GM13976 (cell line): ENCODE measurements at regions not wholly inside any gene's neighbourhood (a gene's known extent, or its start where the extent isn't known, plus 50 kb on each side); places are given as distances from the start of the nearest gene placed in this dataset.

Experiments used
- DNase-seq: peaks from one replicate; pipeline ENCODE4 v3.0.0; 2012; ENCODE audit warnings: low spot score
- in situ Hi-C: fragments of 300-500 bp; cut with MboI; formaldehyde crosslinking; loops from one replicate; pipeline ENCODE4 v1.12.0; 2022; ENCODE audit warnings: low sequenced_read_pairs, mixed read lengths, inconsistent platforms; ENCODE audit not compliant: unreplicated experiment
- TF ChIP-seq, protein P1 (sequence below): IDR thresholded peaks from 2 replicates; pipeline ENCODE4 v1.5.1; 2012; ENCODE audit warnings: borderline replicate concordance, mild to moderate bottlenecking; ENCODE audit not compliant: insufficient read depth; ENCODE audit errors: extremely low read depth, missing control alignments, control extremely low read depth

DNA sequence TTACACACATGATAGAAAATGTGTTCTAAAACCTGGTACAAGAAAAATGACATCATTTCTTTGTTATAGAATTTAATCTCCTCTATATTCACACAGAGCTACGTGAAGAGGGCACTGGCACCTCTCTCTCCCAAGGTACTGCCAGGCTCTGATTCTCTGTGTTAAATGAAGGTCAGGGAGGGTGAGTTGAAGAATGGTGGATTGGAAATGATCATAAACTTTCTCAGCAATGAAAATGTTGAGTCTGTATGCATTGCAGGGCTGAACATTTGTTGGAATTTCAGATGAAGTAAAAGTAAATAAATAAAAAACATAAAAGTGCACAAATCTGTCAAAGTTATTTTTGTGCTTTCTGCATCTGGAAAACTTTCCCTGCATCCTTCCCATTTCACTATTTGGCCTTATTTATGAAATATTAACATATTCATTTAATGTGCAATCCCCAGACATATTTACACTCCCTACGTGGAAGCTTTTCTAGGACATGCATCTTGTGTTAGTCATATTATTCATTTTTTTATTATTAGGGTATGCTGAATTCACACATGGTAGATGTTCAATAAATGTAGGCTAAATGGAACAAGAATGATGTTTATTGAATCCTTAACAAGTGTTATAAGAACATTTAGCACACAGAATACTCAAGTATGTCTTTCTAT lies 810.3 kb upstream of the CDH8 start:
- in situ Hi-C loops, result no loop called here
- TF ChIP-seq, protein P1, sequence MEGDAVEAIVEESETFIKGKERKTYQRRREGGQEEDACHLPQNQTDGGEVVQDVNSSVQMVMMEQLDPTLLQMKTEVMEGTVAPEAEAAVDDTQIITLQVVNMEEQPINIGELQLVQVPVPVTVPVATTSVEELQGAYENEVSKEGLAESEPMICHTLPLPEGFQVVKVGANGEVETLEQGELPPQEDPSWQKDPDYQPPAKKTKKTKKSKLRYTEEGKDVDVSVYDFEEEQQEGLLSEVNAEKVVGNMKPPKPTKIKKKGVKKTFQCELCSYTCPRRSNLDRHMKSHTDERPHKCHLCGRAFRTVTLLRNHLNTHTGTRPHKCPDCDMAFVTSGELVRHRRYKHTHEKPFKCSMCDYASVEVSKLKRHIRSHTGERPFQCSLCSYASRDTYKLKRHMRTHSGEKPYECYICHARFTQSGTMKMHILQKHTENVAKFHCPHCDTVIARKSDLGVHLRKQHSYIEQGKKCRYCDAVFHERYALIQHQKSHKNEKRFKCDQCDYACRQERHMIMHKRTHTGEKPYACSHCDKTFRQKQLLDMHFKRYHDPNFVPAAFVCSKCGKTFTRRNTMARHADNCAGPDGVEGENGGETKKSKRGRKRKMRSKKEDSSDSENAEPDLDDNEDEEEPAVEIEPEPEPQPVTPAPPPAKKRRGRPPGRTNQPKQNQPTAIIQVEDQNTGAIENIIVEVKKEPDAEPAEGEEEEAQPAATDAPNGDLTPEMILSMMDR, result no peak
- no peak for DNase-seq

DNA sequence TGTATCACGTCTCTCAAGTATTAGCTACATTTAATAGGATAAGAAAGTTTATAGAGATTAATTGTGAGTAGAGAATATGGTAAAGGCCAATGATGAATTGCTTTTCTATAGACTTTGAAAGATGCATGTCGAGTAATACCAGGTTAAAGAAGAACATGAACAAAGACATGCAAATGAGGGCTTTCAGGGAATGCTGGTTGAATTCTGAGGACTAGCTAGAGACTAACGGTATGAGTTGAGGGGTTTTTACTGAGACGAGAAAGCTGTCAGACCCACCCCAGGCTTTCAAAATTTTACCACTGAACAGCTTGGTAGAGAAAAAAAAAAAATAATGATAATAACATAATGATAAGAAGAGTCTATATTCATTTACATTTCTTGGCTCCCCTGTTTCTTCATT lies 796.0 kb upstream of the CDH8 start:
- TF ChIP-seq, protein P1, result no peak
- DNase-seq, result no peak
- in situ Hi-C loops, result no loop called here

DNA sequence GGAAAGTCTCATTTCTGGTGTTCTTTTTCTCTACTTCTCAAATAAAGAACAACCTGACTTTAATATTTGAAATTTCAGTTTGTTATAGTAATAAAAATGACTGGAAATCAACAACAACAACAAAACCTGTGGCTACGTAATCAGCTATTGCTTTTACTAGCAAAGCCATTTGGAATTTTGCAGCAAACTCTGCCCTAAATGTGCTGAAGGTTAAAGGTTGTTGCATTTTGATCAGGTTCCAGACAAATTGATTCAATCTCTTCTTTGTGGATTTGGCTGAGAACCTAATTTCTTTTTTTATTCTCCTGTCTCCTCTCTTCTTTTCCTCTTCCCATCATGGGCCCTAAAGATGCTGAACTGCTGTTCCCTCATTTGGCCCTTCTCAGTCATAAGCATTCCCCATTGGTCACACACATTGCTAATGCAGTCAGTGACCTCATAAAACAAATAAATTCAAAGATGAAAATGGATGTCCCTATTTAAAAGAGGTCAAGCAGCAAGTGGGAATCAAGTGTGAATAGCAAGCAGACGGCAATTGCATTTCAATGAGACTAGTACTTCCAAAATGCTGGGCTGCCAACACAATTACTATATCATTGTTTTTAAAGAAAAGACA lies 795.1 kb upstream of the CDH8 start:
- TF ChIP-seq, protein P1, result no peak
- no peak for DNase-seq
- in situ Hi-C loops, result no loop called here

GRCh38 chr16:62829607-62830006 lies 793.4 kb upstream of the CDH8 start:
- TF ChIP-seq, protein P1, result no peak
- no peak for DNase-seq
- in situ Hi-C loops, result no loop called here

DNA sequence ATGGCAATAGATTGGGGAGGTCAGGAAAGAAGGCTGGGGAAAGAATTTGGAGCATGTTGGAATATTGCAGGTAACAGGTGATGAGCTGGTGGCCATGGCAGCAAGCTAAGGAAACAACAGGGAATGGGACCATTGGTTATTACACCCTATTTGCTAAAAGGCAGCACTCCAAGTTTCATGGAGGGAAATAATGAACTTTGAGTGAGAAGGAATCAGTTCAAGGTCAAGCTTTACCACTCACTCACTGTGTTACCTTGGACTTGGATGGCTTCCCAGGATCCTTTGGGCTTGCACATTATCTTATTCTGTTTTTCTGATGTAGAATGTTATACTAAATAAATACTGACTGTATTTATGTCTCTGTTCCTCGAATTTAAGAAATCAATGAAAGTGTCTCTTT lies 792.8 kb upstream of the CDH8 start:
- TF ChIP-seq, protein P1, result no peak
- no peak for DNase-seq
- in situ Hi-C loops, result no loop called here

DNA sequence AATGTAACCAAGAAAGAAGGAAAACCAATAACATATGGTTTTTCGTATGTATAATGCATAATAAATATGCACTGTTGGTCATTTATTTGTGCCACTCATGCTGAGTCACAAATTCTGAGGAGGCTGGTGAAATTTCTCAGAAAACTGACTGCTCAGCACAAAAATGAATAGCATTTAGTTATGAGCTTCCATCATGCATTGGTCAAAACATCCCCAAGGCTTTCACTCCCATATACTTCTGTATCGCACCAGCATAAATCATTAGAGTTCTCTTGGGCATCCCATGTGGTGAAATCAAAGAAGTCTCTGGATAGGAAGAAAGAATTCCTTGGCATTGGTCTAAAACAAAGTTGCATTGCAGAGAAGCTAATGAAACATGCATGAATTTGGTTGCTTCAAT lies 785.6 kb upstream of the CDH8 start:
- in situ Hi-C loops, result no loop called here
- DNase-seq, result no peak
- TF ChIP-seq, protein P1, result no peak
